SH-SY5Y (cell line): ENCODE measurements at regions not wholly inside any gene's neighbourhood (a gene's known extent, or its start where the extent isn't known, plus 50 kb on each side); places are given as distances from the start of the nearest gene placed in this dataset.

Experiments used
- GATA2 ChIP-seq: IDR thresholded peaks from 2 replicates; pipeline ENCODE4 v1.6.1; 2011; ENCODE audit warnings: mild to moderate bottlenecking, low read depth, low read length
- GATA3 ChIP-seq: IDR thresholded peaks from 2 replicates; pipeline ENCODE4 v1.6.1; 2011; ENCODE audit warnings: low read depth, mild to moderate bottlenecking, low read length, moderate library complexity

GRCh38 chr4:156344397-156344796 lies 390.7 kb upstream of the CTSO start:
- TF ChIP-seq GATA2 (no peak), GATA3 (no peak)
